ENCODE measurements at regions not wholly inside any gene's neighbourhood (a gene's known extent, or its start where the extent isn't known, plus 50 kb on each side); places are given as distances from the start of the nearest gene placed in this dataset.

DNA sequence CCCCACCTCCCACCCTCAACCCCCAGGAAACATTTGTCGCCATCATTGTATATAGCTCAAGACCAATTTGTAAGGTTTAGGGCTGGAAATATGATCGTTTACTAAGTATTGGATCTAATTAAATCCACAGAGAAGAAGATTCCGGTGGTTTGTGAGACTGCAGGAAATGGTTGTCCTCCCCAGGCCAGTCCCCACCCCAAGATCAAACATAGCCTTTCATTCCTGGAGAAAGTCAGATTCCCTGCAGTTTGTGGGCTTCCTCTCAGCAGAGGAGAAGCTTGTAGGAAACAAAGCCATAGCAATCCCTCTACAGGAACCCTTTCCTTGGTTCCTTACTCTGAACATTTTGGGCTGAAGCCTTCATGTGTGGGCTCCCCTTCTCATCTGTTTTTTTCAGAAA lies 79.2 kb upstream of the TBCA start:
- ATAC-seq: no peak
- peaks cover 30% of the 10 kb centered on the region for H3K27me3 Mint-ChIP-seq
- no peaks in the 10 kb centered on the region for H3K36me3 Mint-ChIP-seq (ENCODE audit: low read depth)
- peaks cover 11% of the 10 kb centered on the region for H3K4me1 Mint-ChIP-seq (ENCODE audit: low read depth)
- H3K4me3 Mint-ChIP-seq: no peak overlapping the region
- CTCF ChIA-PET: no interaction called here
- no peak for DNase-seq
- H3K27ac Mint-ChIP-seq: no peak overlapping the region
- POLR2A ChIA-PET: no interaction called here
- no peak for TF ChIP-seq CTCF (IDR thresholded peaks at IDR 0.05)
- intact Hi-C loops (cut with micrococcal nuclease): loop anchor here (10.0 kb wide), 1 partner anchor 119 kb away; no protein-coding TSS in a partner anchor
- H3K9me3 Mint-ChIP-seq: no peaks in the 10 kb centered on the region

GRCh38 chr5:77853353-77853907 lies 77.3 kb upstream of the TBCA start:
- peaks cover 11% of the 10 kb centered on the region for H3K4me1 Mint-ChIP-seq (ENCODE audit: low read depth)
- no peak for ATAC-seq
- no peak overlapping the region for H3K4me3 Mint-ChIP-seq
- intact Hi-C loops (cut with micrococcal nuclease): loop anchor here (10.0 kb wide), 1 partner anchor 121 kb away; no protein-coding TSS in a partner anchor
- POLR2A ChIA-PET: no interaction called here
- no peak for DNase-seq
- peaks cover 37% of the 10 kb centered on the region for H3K27me3 Mint-ChIP-seq
- CTCF ChIA-PET: no interaction called here
- TF ChIP-seq CTCF (IDR thresholded peaks at IDR 0.05): no peak
- H3K27ac Mint-ChIP-seq: no peak overlapping the region
- no peaks in the 10 kb centered on the region for H3K36me3 Mint-ChIP-seq (ENCODE audit: low read depth)
- H3K9me3 Mint-ChIP-seq: no peaks in the 10 kb centered on the region

DNA sequence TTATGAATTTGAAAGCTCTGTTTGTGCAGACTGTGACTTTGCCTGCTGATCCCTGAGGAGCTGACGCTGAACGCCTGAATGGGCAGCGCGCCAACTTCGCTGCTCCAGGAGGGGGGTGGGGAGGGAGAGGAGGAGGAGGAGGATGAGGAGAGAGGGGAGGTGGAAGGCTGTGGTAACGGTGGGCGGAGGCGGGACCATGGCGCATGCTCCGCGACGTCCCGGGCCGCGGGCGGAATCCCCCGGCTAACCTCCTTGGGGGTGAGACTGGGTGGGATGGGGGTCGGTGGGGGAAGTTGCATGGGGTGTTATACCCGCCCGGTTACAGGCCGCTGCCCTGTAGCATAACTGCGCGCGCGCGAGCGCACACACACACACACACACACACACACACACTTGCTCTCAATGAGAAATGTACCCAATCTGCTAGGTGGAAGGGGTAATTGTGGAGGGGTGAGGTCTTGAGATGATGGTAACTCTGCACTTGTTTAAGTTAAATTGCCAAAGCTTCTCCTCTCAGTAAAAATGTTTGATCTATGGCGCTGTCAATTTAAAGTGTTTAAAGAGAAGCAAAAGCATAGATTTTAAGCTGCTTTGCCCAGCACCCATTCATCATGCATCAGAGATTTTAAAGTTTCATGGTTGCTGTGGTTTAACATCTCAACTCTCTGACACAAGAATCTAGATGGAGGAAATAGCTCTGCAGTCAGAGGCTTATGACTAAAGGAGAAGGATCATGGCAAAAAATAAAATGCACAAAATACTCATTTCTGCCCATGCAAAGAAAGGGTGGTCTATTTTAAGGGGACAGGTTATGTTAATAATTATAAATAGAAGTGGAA lies 76.6 kb upstream of the TBCA start:
- POLR2A ChIA-PET: no interaction called here
- Mint-ChIP-seq H3K27ac (no peak overlapping the region), H3K36me3 (ENCODE audit: low read depth) (no peaks in the 10 kb centered on the region), H3K9me3 (no peaks in the 10 kb centered on the region), H3K4me3 (peak overlapping the region; percentile 63), H3K27me3 (peaks cover 35% of the 10 kb centered on the region), H3K4me1 (ENCODE audit: low read depth) (peaks cover 11% of the 10 kb centered on the region)
- no peak for TF ChIP-seq CTCF (IDR thresholded peaks at IDR 0.05)
- ATAC-seq: peak; percentile 75
- CTCF ChIA-PET: no interaction called here
- intact Hi-C loops (cut with micrococcal nuclease): loop anchor here (10.0 kb wide), 1 partner anchor 122 kb away; no protein-coding TSS in a partner anchor
- peak; percentile 56 for DNase-seq

DNA sequence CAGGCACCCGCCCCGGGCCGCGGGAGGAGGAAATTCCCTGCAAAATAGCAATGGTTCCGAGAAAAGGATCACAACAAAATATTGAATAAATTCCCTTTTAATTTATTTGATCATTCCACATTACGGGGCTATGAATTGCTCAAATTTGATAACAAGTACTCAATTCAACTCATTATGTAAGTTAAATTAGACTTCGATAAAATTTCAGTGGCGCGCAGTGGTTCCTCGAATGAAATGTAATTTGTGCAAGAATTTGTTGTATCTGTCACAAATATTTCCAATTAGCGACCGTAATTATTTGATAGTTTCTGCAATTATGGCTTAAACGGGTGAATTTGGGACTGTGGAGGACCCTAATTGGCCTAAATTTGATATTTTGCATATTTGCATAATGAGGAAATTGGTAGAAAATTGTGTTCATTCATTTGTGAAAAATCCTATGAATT lies 76.0 kb upstream of the TBCA start:
- CTCF ChIA-PET: no interaction called here
- TF ChIP-seq CTCF (IDR thresholded peaks at IDR 0.05): no peak
- intact Hi-C loops (cut with micrococcal nuclease): loop anchor here (10.0 kb wide), 1 partner anchor 123 kb away; no protein-coding TSS in a partner anchor
- peaks cover 36% of the 10 kb centered on the region for H3K27me3 Mint-ChIP-seq
- POLR2A ChIA-PET: no interaction called here
- peaks cover 11% of the 10 kb centered on the region for H3K4me1 Mint-ChIP-seq (ENCODE audit: low read depth)
- no peaks in the 10 kb centered on the region for H3K9me3 Mint-ChIP-seq
- no peaks in the 10 kb centered on the region for H3K36me3 Mint-ChIP-seq (ENCODE audit: low read depth)
- DNase-seq (no peak), ATAC-seq (no peak)
- H3K4me3 Mint-ChIP-seq: peak overlapping the region; percentile 63
- no peak overlapping the region for H3K27ac Mint-ChIP-seq

Measured in activated CD8-positive, alpha-beta T cell treated with anti-CD3 and anti-CD28 coated beads for 36 hours (primary cell).